ENCODE measurements at regions not wholly inside any gene's neighbourhood (a gene's known extent, or its start where the extent isn't known, plus 50 kb on each side); places are given as distances from the start of the nearest gene placed in this dataset.

DNA sequence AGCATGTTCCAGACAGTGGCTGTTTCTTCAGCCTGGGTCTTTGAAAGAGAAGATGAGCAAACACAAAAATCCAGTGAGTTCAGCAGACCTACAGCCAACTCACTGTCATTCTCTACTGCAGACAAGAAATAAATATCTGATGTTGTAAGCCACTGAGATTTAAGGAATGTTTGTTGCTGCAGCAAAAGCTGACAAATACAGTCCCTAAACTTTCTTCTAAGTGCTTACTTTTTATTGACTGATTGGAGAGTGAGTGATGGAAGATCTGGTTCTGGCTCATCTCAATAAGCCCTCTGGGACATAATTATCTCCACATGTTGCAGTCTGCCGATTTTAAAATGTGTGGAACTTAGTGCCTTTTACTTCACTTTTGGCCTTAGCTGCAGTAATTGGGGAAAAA is 69.9 kb upstream of the LMNB1 start:
- ATAC-seq (ENCODE audit: insufficient read depth, low read depth) (no peak), DNase-seq (no peak)
- H3K79me2 ChIP-seq (ENCODE audit: insufficient read depth, low read length): no peaks in the 10 kb centered on the region
- no peak overlapping the region for H3K9ac ChIP-seq (ENCODE audit: low read depth, low read length)
- no peak overlapping the region for H3K27ac ChIP-seq (ENCODE audit: low read length)
- TF ChIP-seq, protein P1, sequence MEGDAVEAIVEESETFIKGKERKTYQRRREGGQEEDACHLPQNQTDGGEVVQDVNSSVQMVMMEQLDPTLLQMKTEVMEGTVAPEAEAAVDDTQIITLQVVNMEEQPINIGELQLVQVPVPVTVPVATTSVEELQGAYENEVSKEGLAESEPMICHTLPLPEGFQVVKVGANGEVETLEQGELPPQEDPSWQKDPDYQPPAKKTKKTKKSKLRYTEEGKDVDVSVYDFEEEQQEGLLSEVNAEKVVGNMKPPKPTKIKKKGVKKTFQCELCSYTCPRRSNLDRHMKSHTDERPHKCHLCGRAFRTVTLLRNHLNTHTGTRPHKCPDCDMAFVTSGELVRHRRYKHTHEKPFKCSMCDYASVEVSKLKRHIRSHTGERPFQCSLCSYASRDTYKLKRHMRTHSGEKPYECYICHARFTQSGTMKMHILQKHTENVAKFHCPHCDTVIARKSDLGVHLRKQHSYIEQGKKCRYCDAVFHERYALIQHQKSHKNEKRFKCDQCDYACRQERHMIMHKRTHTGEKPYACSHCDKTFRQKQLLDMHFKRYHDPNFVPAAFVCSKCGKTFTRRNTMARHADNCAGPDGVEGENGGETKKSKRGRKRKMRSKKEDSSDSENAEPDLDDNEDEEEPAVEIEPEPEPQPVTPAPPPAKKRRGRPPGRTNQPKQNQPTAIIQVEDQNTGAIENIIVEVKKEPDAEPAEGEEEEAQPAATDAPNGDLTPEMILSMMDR (IDR thresholded peaks at IDR 0.05; ENCODE audit: borderline replicate concordance, extremely low read depth, low read length, poor library complexity, severe bottlenecking): no peak
- TF ChIP-seq EZH2 (IDR thresholded peaks at IDR 0.05; ENCODE audit: borderline replicate concordance, low read depth, low read length, severe bottlenecking): no peak
- no peaks in the 10 kb centered on the region for H3K36me3 ChIP-seq (ENCODE audit: insufficient read depth, low read length)
- no peaks in the 10 kb centered on the region for H3K4me1 ChIP-seq (ENCODE audit: insufficient read depth, low read length)
- H4K20me1 ChIP-seq (ENCODE audit: insufficient read depth, low read length): no peaks in the 10 kb centered on the region
- H2AFZ ChIP-seq (ENCODE audit: low read depth, low read length): no peak overlapping the region
- H3K9me3 ChIP-seq (ENCODE audit: insufficient read depth, low read length, severe bottlenecking): no peaks in the 10 kb centered on the region
- H3K27me3 ChIP-seq (ENCODE audit: insufficient read depth, low read length, poor library complexity): no peaks in the 10 kb centered on the region
- no peak overlapping the region for H3K4me2 ChIP-seq (ENCODE audit: insufficient read depth, low read length)
- H3K4me3 ChIP-seq (ENCODE audit: low read depth in 1 of 2, low read length in 2 of 2): no peak overlapping the region

DNA sequence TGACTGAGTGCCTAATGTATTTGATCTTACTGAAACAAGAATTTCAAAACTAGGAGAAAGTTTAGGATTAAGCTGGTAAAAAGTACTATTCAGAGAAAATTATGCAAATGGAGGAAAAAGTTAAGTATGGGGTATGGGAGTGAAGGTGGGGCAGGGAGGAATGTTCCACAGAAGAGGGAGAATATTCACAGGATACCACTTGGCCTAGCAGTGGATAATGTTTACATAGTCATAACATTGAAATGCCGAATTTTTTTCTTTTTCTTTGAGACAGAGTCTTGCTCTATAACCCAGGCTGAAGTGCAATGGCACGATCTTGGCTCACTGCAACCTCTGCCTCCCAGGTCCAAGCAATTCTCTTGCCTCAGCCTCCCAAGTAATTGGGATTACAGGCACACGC is 61.2 kb upstream of the LMNB1 start:
- H3K9ac ChIP-seq (ENCODE audit: low read depth, low read length): no peak overlapping the region
- no peaks in the 10 kb centered on the region for H3K9me3 ChIP-seq (ENCODE audit: insufficient read depth, low read length, severe bottlenecking)
- H3K79me2 ChIP-seq (ENCODE audit: insufficient read depth, low read length): no peaks in the 10 kb centered on the region
- no peaks in the 10 kb centered on the region for H4K20me1 ChIP-seq (ENCODE audit: insufficient read depth, low read length)
- TF ChIP-seq EZH2 (IDR thresholded peaks at IDR 0.05; ENCODE audit: borderline replicate concordance, low read depth, low read length, severe bottlenecking): no peak
- TF ChIP-seq, protein P1 (IDR thresholded peaks at IDR 0.05; ENCODE audit: borderline replicate concordance, extremely low read depth, low read length, poor library complexity, severe bottlenecking): no peak
- H3K4me2 ChIP-seq (ENCODE audit: insufficient read depth, low read length): no peak overlapping the region
- no peaks in the 10 kb centered on the region for H3K27me3 ChIP-seq (ENCODE audit: insufficient read depth, low read length, poor library complexity)
- H3K4me1 ChIP-seq (ENCODE audit: insufficient read depth, low read length): no peaks in the 10 kb centered on the region
- H3K27ac ChIP-seq (ENCODE audit: low read length): no peak overlapping the region
- H3K36me3 ChIP-seq (ENCODE audit: insufficient read depth, low read length): no peaks in the 10 kb centered on the region
- no peak overlapping the region for H3K4me3 ChIP-seq (ENCODE audit: low read depth in 1 of 2, low read length in 2 of 2)
- no peak overlapping the region for H2AFZ ChIP-seq (ENCODE audit: low read depth, low read length)
- ATAC-seq (ENCODE audit: insufficient read depth, low read depth): no peak
- no peak for DNase-seq

DNA sequence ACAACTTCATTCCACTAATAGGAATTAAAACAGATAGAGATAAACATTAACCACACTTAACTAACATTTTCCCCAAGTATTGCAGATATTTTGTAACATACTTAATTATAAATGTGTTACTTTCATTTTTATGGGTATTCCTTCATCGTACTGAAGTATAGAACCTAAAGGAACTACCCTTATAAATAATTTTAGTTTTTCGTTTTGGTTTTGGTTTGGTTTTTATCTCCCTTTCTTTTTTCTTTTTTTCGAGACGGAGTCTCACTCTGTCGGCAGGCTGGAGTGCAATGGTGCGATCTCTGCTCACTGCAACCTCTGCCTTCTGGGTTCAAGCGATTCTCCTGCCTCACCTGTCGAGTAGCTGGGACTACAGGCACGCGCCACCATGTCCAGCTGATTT is 60.1 kb upstream of the LMNB1 start:
- no peak overlapping the region for H3K4me3 ChIP-seq (ENCODE audit: low read depth in 1 of 2, low read length in 2 of 2)
- TF ChIP-seq EZH2 (IDR thresholded peaks at IDR 0.05; ENCODE audit: borderline replicate concordance, low read depth, low read length, severe bottlenecking): no peak
- TF ChIP-seq, protein P1 (IDR thresholded peaks at IDR 0.05; ENCODE audit: borderline replicate concordance, extremely low read depth, low read length, poor library complexity, severe bottlenecking): no peak
- H2AFZ ChIP-seq (ENCODE audit: low read depth, low read length): no peak overlapping the region
- no peak overlapping the region for H3K27ac ChIP-seq (ENCODE audit: low read length)
- no peak overlapping the region for H3K4me2 ChIP-seq (ENCODE audit: insufficient read depth, low read length)
- no peaks in the 10 kb centered on the region for H4K20me1 ChIP-seq (ENCODE audit: insufficient read depth, low read length)
- no peaks in the 10 kb centered on the region for H3K4me1 ChIP-seq (ENCODE audit: insufficient read depth, low read length)
- DNase-seq (no peak), ATAC-seq (ENCODE audit: insufficient read depth, low read depth) (no peak)
- H3K27me3 ChIP-seq (ENCODE audit: insufficient read depth, low read length, poor library complexity): no peaks in the 10 kb centered on the region
- no peaks in the 10 kb centered on the region for H3K9me3 ChIP-seq (ENCODE audit: insufficient read depth, low read length, severe bottlenecking)
- H3K79me2 ChIP-seq (ENCODE audit: insufficient read depth, low read length): no peaks in the 10 kb centered on the region
- no peak overlapping the region for H3K9ac ChIP-seq (ENCODE audit: low read depth, low read length)
- no peaks in the 10 kb centered on the region for H3K36me3 ChIP-seq (ENCODE audit: insufficient read depth, low read length)

Data from DND-41 (cell line).